GM23338 (cell line): ENCODE measurements at regions not wholly inside any gene's neighbourhood (a gene's known extent, or its start where the extent isn't known, plus 50 kb on each side); places are given as distances from the start of the nearest gene placed in this dataset.

Experiments used
- ATAC-seq: fragments of 200-7000 bp; cut with Tn5 transposase; 3 replicates; pipeline ENCODE4 v1.9.1; 2020
- DNase-seq: peaks from one replicate; pipeline ENCODE4 v3.0.0-alpha.2; 2015; ENCODE audit warnings: low spot score
- H2AFZ ChIP-seq: fragments of 200-600 bp; sonication (generic); 2 replicates; pipeline ENCODE4 v1.8.0; 2016; ENCODE audit warnings: antibody characterized with exemption, mild to moderate bottlenecking, moderate library complexity
- H3F3A ChIP-seq: fragments of 200-600 bp; sonication (generic); replicated peaks from 2 replicates; pipeline ENCODE4 v1.8.0; 2017; ENCODE audit warnings: antibody characterized with exemption, mixed run types, low read depth
- H3K27ac ChIP-seq: fragments of 200-600 bp; sonication (generic); 2 replicates; pipeline ENCODE4 v1.6.1; 2016; ENCODE audit warnings: low read depth
- H3K27me3 ChIP-seq: fragments of 200-600 bp; sonication (generic); 2 replicates; pipeline ENCODE4 v1.8.0; 2016; ENCODE audit warnings: mild to moderate bottlenecking, mixed run types, moderate library complexity; ENCODE audit not compliant: insufficient read depth
- H3K36me3 ChIP-seq: fragments of 200-600 bp; sonication (generic); 2 replicates; pipeline ENCODE4 v1.8.0; 2016; ENCODE audit warnings: mild to moderate bottlenecking; ENCODE audit not compliant: insufficient read depth
- H3K4me1 ChIP-seq: fragments of 200-600 bp; sonication (generic); 2 replicates; pipeline ENCODE4 v1.8.0; 2016; ENCODE audit warnings: mild to moderate bottlenecking, moderate library complexity; ENCODE audit not compliant: insufficient read depth
- H3K4me2 ChIP-seq: fragments of 200-600 bp; sonication (generic); 2 replicates; pipeline ENCODE4 v1.7.1; 2017; ENCODE audit warnings: mixed run types
- H3K4me3 ChIP-seq: fragments of 200-600 bp; sonication (generic); 2 replicates; pipeline ENCODE4 v1.6.1; 2016; ENCODE audit warnings: mixed run types
- H3K79me2 ChIP-seq: fragments of 200-600 bp; sonication (generic); replicated peaks from 2 replicates; pipeline ENCODE4 v1.8.0; 2017; ENCODE audit warnings: mild to moderate bottlenecking; ENCODE audit not compliant: insufficient read depth
- H3K9me2 ChIP-seq: fragments of 200-600 bp; sonication (generic); 2 replicates; pipeline ENCODE4 v1.8.0; 2017; ENCODE audit not compliant: insufficient read depth
- H4K20me1 ChIP-seq: fragments of 200-600 bp; sonication (generic); replicated peaks from 2 replicates; pipeline ENCODE4 v1.8.0; 2017; ENCODE audit warnings: mild to moderate bottlenecking; ENCODE audit not compliant: insufficient read depth
- H3K27ac Mint-ChIP-seq: 2 replicates; pipeline ENCODE4 v1.8.0; 2020; ENCODE audit warnings: inconsistent platforms, mild to moderate bottlenecking, moderate library complexity, mixed read lengths
- H3K27me3 Mint-ChIP-seq: 3 replicates; pipeline ENCODE4 v1.8.0; 2022; ENCODE audit warnings: low read depth, mild to moderate bottlenecking, moderate library complexity, mixed read lengths, inconsistent platforms; ENCODE audit not compliant: insufficient read depth, poor library complexity
- H3K36me3 Mint-ChIP-seq: 3 replicates; pipeline ENCODE4 v1.8.0; 2021; ENCODE audit warnings: low read depth, mild to moderate bottlenecking, inconsistent platforms, moderate library complexity, mixed read lengths
- H3K4me1 Mint-ChIP-seq: 3 replicates; pipeline ENCODE4 v1.8.0; 2020; ENCODE audit warnings: mild to moderate bottlenecking, inconsistent platforms, mixed read lengths
- H3K4me3 Mint-ChIP-seq: 3 replicates; pipeline ENCODE4 v1.8.0; 2021; ENCODE audit warnings: moderate library complexity, mild to moderate bottlenecking, inconsistent platforms, mixed read lengths
- H3K9me3 Mint-ChIP-seq: 3 replicates; pipeline ENCODE4 v1.8.0; 2020; ENCODE audit warnings: moderate library complexity, mild to moderate bottlenecking, inconsistent platforms, mixed read lengths
- CREB1 ChIP-seq: fragments of 250-450 bp; sonication (Bioruptor Pico); IDR thresholded peaks from 2 replicates; pipeline ENCODE4 v1.5.0; 2020; ENCODE audit warnings: low read depth, mild to moderate bottlenecking, moderate library complexity
- ETS1 ChIP-seq: IDR thresholded peaks from 2 replicates; pipeline ENCODE4 v1.6.1; 2016; ENCODE audit warnings: antibody characterized with exemption
- EZH2 ChIP-seq: fragments of 200-600 bp; sonication (generic); IDR thresholded peaks from one replicate; pipeline ENCODE4 v1.8.0; 2017; ENCODE audit warnings: antibody characterized with exemption, mild to moderate bottlenecking, low read depth; ENCODE audit not compliant: unreplicated experiment
- EZH2phosphoT487 ChIP-seq: fragments of 200-600 bp; sonication (generic); IDR thresholded peaks from one replicate; pipeline ENCODE4 v1.8.1; 2018; ENCODE audit warnings: antibody characterized with exemption; ENCODE audit not compliant: unreplicated experiment
- JUNB ChIP-seq: IDR thresholded peaks from one replicate; pipeline ENCODE4 v1.6.1; 2016; ENCODE audit warnings: antibody characterized with exemption; ENCODE audit not compliant: unreplicated experiment
- NANOG ChIP-seq: IDR thresholded peaks from 2 replicates; pipeline ENCODE4 v1.6.1; 2016; ENCODE audit warnings: antibody characterized with exemption, borderline replicate concordance
- POLR2AphosphoS5 ChIP-seq: IDR thresholded peaks from 2 replicates; pipeline ENCODE4 v1.6.1; 2016; ENCODE audit warnings: antibody characterized with exemption, low read depth
- REST ChIP-seq: IDR thresholded peaks from one replicate; pipeline ENCODE4 v1.6.1; 2018; ENCODE audit warnings: antibody characterized with exemption; ENCODE audit not compliant: unreplicated experiment
- STAT1 ChIP-seq: IDR thresholded peaks from one replicate; pipeline ENCODE4 v1.6.1; 2016; ENCODE audit warnings: antibody characterized with exemption; ENCODE audit not compliant: unreplicated experiment
- ZNF114 ChIP-seq: fragments of 250-450 bp; sonication (Bioruptor Pico); IDR thresholded peaks from 2 replicates; pipeline ENCODE4 v1.5.0; 2020; ENCODE audit warnings: mild to moderate bottlenecking, moderate library complexity
- ZNF331 ChIP-seq: fragments of 250-450 bp; sonication (Bioruptor Pico); IDR thresholded peaks from 2 replicates; pipeline ENCODE4 v1.5.0; 2020; ENCODE audit warnings: low read depth, mild to moderate bottlenecking, moderate library complexity
- ZNF462 ChIP-seq: fragments of 250-450 bp; sonication (Bioruptor Pico); IDR thresholded peaks from 2 replicates; pipeline ENCODE4 v1.5.0; 2020; ENCODE audit warnings: mild to moderate bottlenecking, moderate library complexity
- TF ChIP-seq, protein P1 (sequence below), 2 experiments: fragments of 200-600 bp in 1 of 2; sonication (generic) in 1 of 2; conservative IDR thresholded peaks; 2 replicates each; pipeline versions ENCODE4 v1.5.1 to v1.6.1; 2016 to 2017; ENCODE audit warnings: antibody characterized with exemption in 2 of 2, low read depth in 2 of 2, mild to moderate bottlenecking in 2 of 2, moderate library complexity in 1 of 2

DNA sequence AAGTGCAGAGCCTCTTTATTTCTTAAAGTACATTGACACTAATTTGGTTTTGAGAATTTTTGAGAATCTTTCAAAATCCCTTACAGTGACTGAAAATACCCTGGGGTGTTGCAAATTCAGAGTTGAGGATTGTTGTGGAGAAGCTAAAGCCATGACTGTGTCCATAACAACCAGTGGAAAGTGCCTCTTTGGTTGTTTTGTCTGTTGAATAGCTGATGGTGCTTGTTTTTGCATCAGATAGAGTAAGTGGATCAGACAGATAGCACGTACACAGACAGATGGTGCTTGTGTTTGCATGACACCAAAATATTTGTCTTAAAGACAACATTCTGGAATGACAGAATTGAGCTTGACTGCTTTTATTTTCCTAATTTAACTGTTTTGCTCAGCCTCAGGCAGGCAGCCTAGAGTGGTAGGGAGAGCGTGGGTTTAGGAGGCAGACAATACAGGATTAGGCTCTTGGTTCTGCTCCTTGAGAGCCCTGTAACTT lies 265.0 kb downstream of the IL20RB start:
- Mint-ChIP-seq H3K36me3 (no peaks in the 10 kb centered on the region), H3K9me3 (no peaks in the 10 kb centered on the region), H3K27me3 (peaks cover 1% of the 10 kb centered on the region), H3K4me3 (no peak overlapping the region), H3K4me1 (no peaks in the 10 kb centered on the region), H3K27ac (no peak overlapping the region)
- Histone ChIP-seq H3K4me2 (no peak overlapping the region), H3K79me2 (no peaks in the 10 kb centered on the region), H3F3A (no peaks in the 10 kb centered on the region), H3K4me3 (no peak overlapping the region), H3K27me3 (no peaks in the 10 kb centered on the region), H3K9me2 (no peaks in the 10 kb centered on the region), H3K4me1 (no peaks in the 10 kb centered on the region), H2AFZ (peak overlapping the region; percentile 43; the same call in 1 of the 2 replicates), H3K27ac (no peak overlapping the region), H4K20me1 (no peaks in the 10 kb centered on the region), H3K36me3 (no peaks in the 10 kb centered on the region)
- DNase-seq (no peak), ATAC-seq (no peak)
- TF ChIP-seq EZH2phosphoT487 (no peak), CREB1 (CRISPR knock-in tag) (no peak), NANOG (no peak), EZH2 (no peak), ZNF114 (CRISPR knock-in tag) (no peak), POLR2AphosphoS5 (no peak), ZNF331 (CRISPR knock-in tag) (no peak), ZNF462 (CRISPR knock-in tag) (no peak), ETS1 (no peak), REST (no peak), STAT1 (no peak), JUNB (no peak)
- TF ChIP-seq, protein P1, sequence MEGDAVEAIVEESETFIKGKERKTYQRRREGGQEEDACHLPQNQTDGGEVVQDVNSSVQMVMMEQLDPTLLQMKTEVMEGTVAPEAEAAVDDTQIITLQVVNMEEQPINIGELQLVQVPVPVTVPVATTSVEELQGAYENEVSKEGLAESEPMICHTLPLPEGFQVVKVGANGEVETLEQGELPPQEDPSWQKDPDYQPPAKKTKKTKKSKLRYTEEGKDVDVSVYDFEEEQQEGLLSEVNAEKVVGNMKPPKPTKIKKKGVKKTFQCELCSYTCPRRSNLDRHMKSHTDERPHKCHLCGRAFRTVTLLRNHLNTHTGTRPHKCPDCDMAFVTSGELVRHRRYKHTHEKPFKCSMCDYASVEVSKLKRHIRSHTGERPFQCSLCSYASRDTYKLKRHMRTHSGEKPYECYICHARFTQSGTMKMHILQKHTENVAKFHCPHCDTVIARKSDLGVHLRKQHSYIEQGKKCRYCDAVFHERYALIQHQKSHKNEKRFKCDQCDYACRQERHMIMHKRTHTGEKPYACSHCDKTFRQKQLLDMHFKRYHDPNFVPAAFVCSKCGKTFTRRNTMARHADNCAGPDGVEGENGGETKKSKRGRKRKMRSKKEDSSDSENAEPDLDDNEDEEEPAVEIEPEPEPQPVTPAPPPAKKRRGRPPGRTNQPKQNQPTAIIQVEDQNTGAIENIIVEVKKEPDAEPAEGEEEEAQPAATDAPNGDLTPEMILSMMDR (conservative IDR thresholded peaks at IDR 0.05; ENCODE audit: low read depth in 2 of 2), result no peak
